HepG2 (cell line): ENCODE measurements at regions not wholly inside any gene's neighbourhood (a gene's known extent, or its start where the extent isn't known, plus 50 kb on each side); places are given as distances from the start of the nearest gene placed in this dataset.

ENCODE experiments used
- BORCS8-MEF2B ChIP-seq: sonication (generic); formaldehyde crosslinking; IDR thresholded peaks from 2 replicates; pipeline ENCODE4 v1.8.0; 2022; ENCODE audit warnings: mild to moderate bottlenecking, missing genetic modification reagents
- CBX2 ChIP-seq, 2 experiments: fragments of 200-600 bp in 1 of 2; sonication (generic); formaldehyde crosslinking in 1 of 2; IDR thresholded peaks; 2 replicates each; pipeline versions ENCODE4 v1.7.0 to v1.8.1; 2018 to 2022; ENCODE audit warnings: low read depth in 2 of 2, low read length in 1 of 2, mild to moderate bottlenecking in 1 of 2, missing genetic modification reagents in 1 of 2
- HMGXB4 ChIP-seq, 2 experiments: sonication (generic) in 1 of 2; formaldehyde crosslinking in 1 of 2; IDR thresholded peaks; 2 replicates each; pipeline versions ENCODE4 v1.4.0 to v1.6.1; 2018 to 2020; ENCODE audit warnings: missing genetic modification reagents in 2 of 2, borderline replicate concordance in 1 of 2, low read depth in 1 of 2, mild to moderate bottlenecking in 1 of 2, missing biosample characterization in 1 of 2
- PAWR ChIP-seq: sonication (generic); formaldehyde crosslinking; IDR thresholded peaks from 2 replicates; pipeline ENCODE4 v1.4.0; 2020; ENCODE audit warnings: missing genetic modification reagents, mild to moderate bottlenecking, borderline replicate concordance
- XBP1 ChIP-seq: sonication (generic); formaldehyde crosslinking; IDR thresholded peaks from 2 replicates; pipeline ENCODE4 v1.5.0; 2020; ENCODE audit warnings: missing genetic modification reagents
- ZBTB7B ChIP-seq: sonication (generic); formaldehyde crosslinking; IDR thresholded peaks from 2 replicates; pipeline ENCODE4 v1.4.0; 2020; ENCODE audit warnings: missing genetic modification reagents
- ZFP41 ChIP-seq: sonication (generic); formaldehyde crosslinking; IDR thresholded peaks from 2 replicates; pipeline ENCODE4 v1.4.0; 2020; ENCODE audit warnings: mild to moderate bottlenecking, missing genetic modification reagents, borderline replicate concordance
- ZNF10 ChIP-seq: sonication (generic); formaldehyde crosslinking; IDR thresholded peaks from 2 replicates; pipeline ENCODE4 v1.4.0; 2020; ENCODE audit warnings: mild to moderate bottlenecking, low read depth, missing genetic modification reagents, borderline replicate concordance
- ZNF142 ChIP-seq: sonication (generic); formaldehyde crosslinking; IDR thresholded peaks from 2 replicates; pipeline ENCODE4 v1.4.0; 2020; ENCODE audit warnings: missing genetic modification reagents
- ZNF749 ChIP-seq: sonication (generic); formaldehyde crosslinking; IDR thresholded peaks from 2 replicates; pipeline ENCODE4 v1.8.0; 2022; ENCODE audit warnings: mild to moderate bottlenecking, missing genetic modification reagents, moderate library complexity, borderline replicate concordance
- ZNF782 ChIP-seq: sonication (generic); formaldehyde crosslinking; IDR thresholded peaks from 2 replicates; pipeline ENCODE4 v1.4.0; 2020; ENCODE audit warnings: missing genetic modification reagents, mild to moderate bottlenecking, borderline replicate concordance
- ZSCAN21 ChIP-seq: sonication (generic); formaldehyde crosslinking; IDR thresholded peaks from 2 replicates; pipeline ENCODE4 v1.8.0; 2022; ENCODE audit warnings: mild to moderate bottlenecking, missing genetic modification reagents, moderate library complexity, borderline replicate concordance
- TF ChIP-seq, protein P1 (sequence below): sonication (generic); formaldehyde crosslinking; IDR thresholded peaks from 2 replicates; pipeline ENCODE4 v1.8.0; 2022; ENCODE audit warnings: missing genetic modification reagents, mild to moderate bottlenecking, moderate library complexity, borderline replicate concordance
- TF ChIP-seq, protein P2 (sequence below): sonication (generic); formaldehyde crosslinking; IDR thresholded peaks from 2 replicates; pipeline ENCODE4 v1.4.0; 2020; ENCODE audit warnings: missing genetic modification reagents, mild to moderate bottlenecking, borderline replicate concordance

DNA sequence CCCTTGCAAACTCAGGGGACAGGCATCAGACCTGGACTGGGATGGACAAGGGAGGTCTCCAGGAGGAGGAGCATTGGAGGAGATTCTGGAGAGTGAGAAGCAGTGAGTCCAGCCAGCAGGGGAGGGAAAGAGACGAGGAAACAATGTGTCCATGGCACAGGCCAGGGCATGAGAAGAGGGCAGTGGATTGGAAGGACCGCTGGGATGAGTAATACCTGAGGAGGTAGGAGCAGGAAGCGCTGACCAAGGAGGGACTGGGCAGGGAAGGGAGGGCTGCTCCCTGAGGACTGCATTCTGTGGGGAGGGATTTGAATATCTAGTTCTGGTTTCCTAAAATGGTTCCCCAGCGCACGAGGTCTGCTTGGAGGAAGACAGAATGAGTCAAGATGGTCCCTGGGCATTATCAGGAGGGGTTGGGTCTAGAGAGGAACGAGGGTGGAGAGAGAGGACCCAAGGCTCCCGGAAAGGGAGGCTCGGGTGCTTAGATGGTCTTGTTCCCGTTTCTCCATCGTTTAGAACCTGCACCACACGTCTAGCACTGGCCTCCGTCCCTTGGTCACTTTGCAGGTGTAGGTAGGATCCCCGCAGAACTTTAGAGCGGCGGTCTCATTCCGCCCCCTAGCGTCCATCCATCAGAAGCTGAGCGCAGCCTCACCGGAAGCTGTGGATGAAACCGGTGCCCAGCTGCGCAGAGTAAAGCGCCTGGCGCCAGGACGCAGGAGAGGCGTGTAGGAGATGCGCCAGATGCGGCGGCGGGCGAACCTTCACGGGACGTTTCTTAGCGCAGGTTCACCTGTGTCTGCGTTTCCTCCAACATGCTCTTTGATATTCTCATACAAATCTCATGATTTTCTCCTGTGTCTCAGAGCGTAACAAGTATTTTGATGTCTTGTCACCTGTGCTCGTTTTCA, 190.7 kb upstream of the NDN start (continued):
- TF ChIP-seq ZNF142: no peak
- TF ChIP-seq ZSCAN21 (CRISPR knock-in tag): 0 out of 2 replicates have a peak, but pooled peaks have one; percentile 23
- no peak for TF ChIP-seq ZBTB7B (CRISPR knock-in tag)
- no peak for TF ChIP-seq ZFP41 (CRISPR knock-in tag)
- TF ChIP-seq ZNF10 (CRISPR knock-in tag): no peak
- TF ChIP-seq, protein P1, sequence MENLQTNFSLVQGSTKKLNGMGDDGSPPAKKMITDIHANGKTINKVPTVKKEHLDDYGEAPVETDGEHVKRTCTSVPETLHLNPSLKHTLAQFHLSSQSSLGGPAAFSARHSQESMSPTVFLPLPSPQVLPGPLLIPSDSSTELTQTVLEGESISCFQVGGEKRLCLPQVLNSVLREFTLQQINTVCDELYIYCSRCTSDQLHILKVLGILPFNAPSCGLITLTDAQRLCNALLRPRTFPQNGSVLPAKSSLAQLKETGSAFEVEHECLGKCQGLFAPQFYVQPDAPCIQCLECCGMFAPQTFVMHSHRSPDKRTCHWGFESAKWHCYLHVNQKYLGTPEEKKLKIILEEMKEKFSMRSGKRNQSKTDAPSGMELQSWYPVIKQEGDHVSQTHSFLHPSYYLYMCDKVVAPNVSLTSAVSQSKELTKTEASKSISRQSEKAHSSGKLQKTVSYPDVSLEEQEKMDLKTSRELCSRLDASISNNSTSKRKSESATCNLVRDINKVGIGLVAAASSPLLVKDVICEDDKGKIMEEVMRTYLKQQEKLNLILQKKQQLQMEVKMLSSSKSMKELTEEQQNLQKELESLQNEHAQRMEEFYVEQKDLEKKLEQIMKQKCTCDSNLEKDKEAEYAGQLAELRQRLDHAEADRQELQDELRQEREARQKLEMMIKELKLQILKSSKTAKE (CRISPR knock-in tag): no peak
- no peak for TF ChIP-seq PAWR (CRISPR knock-in tag)
- no peak for TF ChIP-seq ZNF749 (CRISPR knock-in tag)
- no peak for TF ChIP-seq XBP1 (CRISPR knock-in tag)
- no peak for TF ChIP-seq CBX2 (IDR thresholded peaks at IDR 0.05; ENCODE audit: low read depth, low read length)
- TF ChIP-seq CBX2 (CRISPR knock-in tag; IDR thresholded peaks at IDR 0.05; ENCODE audit: low read depth): no peak
- TF ChIP-seq ZNF782: 0 out of 2 replicates have a peak, but pooled peaks have one; percentile 46
- TF ChIP-seq, protein P2, sequence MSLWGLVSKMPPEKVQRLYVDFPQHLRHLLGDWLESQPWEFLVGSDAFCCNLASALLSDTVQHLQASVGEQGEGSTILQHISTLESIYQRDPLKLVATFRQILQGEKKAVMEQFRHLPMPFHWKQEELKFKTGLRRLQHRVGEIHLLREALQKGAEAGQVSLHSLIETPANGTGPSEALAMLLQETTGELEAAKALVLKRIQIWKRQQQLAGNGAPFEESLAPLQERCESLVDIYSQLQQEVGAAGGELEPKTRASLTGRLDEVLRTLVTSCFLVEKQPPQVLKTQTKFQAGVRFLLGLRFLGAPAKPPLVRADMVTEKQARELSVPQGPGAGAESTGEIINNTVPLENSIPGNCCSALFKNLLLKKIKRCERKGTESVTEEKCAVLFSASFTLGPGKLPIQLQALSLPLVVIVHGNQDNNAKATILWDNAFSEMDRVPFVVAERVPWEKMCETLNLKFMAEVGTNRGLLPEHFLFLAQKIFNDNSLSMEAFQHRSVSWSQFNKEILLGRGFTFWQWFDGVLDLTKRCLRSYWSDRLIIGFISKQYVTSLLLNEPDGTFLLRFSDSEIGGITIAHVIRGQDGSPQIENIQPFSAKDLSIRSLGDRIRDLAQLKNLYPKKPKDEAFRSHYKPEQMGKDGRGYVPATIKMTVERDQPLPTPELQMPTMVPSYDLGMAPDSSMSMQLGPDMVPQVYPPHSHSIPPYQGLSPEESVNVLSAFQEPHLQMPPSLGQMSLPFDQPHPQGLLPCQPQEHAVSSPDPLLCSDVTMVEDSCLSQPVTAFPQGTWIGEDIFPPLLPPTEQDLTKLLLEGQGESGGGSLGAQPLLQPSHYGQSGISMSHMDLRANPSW (CRISPR knock-in tag): no peak
- TF ChIP-seq BORCS8-MEF2B (CRISPR knock-in tag): no peak
- 0 out of 4 replicates have a peak, but pooled peaks have one; percentile 35 to 39 for TF ChIP-seq HMGXB4 (CRISPR knock-in tag; IDR thresholded peaks at IDR 0.05; ENCODE audit: borderline replicate concordance in 1 of 2, low read depth in 1 of 2)
